Thyroid gland (tissue), 4 donors: ENCODE measurements at regions not wholly inside any gene's neighbourhood (a gene's known extent, or its start where the extent isn't known, plus 50 kb on each side); places are given as distances from the start of the nearest gene placed in this dataset.

Experiments used
- DNase-seq, 2 donors: peaks; one replicate each; pipeline ENCODE4 v3.0.0-alpha.2; 2019
- H3K27ac ChIP-seq, 3 donors: fragments of 200-600 bp; sonication (generic); 1 replicate in 2 of 3; 2 replicates in 1 of 3; pipeline ENCODE4 v1.5.1; 2016 to 2019; ENCODE audit warnings: mild to moderate bottlenecking in 1 of 3, moderate library complexity in 1 of 3
- H3K27me3 ChIP-seq: fragments of 200-600 bp; sonication (generic); one replicate; pipeline ENCODE4 v1.5.1; 2019
- H3K36me3 ChIP-seq, 2 donors: fragments of 200-600 bp; sonication (generic); one replicate each; pipeline ENCODE4 v1.5.1; 2016 to 2019
- H3K4me1 ChIP-seq, 2 donors: fragments of 200-600 bp; sonication (generic); one replicate each; pipeline ENCODE4 v1.5.1; 2017 to 2019
- H3K4me3 ChIP-seq, 3 donors: fragments of 200-600 bp; sonication (generic); replicated peaks in 1 of 3; 1 replicate in 2 of 3; 2 replicates in 1 of 3; pipeline ENCODE4 v1.5.1; 2016; ENCODE audit warnings: mild to moderate bottlenecking in 1 of 3
- H3K9me3 ChIP-seq: fragments of 200-600 bp; sonication (generic); one replicate; pipeline ENCODE4 v1.5.1; 2017
- CTCF ChIP-seq, 6 experiments: fragments of 200-600 bp in 3 of 6; fragments of 450-650 bp in 3 of 6; sonication (generic) in 3 of 6; IDR thresholded peaks; one replicate each; pipeline ENCODE4 v1.5.1; 2016 to 2019; ENCODE audit warnings: antibody characterized with exemption in 6 of 6, mild to moderate bottlenecking in 2 of 6, inconsistent platforms in 1 of 6, moderate library complexity in 1 of 6
- POLR2A ChIP-seq, 2 donors: fragments of 450-650 bp; IDR thresholded peaks; one replicate each; pipeline ENCODE4 v1.6.1; 2017; ENCODE audit warnings: antibody characterized with exemption in 2 of 2, mild to moderate bottlenecking in 2 of 2, moderate library complexity in 1 of 2
- whole genome bisulfite sequencing, 2 donors: methylation state at CpG; one replicate each; pipeline ENCODE4 v1.1.5; 2017; 5-methylcytosine and 5-hydroxymethylcytosine counted together
- intact Hi-C: fragments of 100-400 bp; cut with DNase I; formaldehyde crosslinking; loops from one replicate; pipeline ENCODE4 v1.15.1; 2023

- 90% methylated on average over 4 of the region's 4 CpGs for WGBS, 2 donors
- no peak for TF ChIP-seq POLR2A (IDR thresholded peaks at IDR 0.05)
- TF ChIP-seq CTCF (IDR thresholded peaks at IDR 0.05) = no peak
- intact Hi-C loops = no loop called here
- no peak for DNase-seq
- Histone ChIP-seq H3K36me3 (no peaks in the 10 kb centered on the region), H3K27ac (no peak overlapping the region), H3K4me1 (no peaks in the 10 kb centered on the region), H3K9me3 (no peaks in the 10 kb centered on the region), H3K4me3 (no peak overlapping the region), H3K27me3 (no peaks in the 10 kb centered on the region)
Observed at GRCh38 chr2:167875529-167875928, 371.9 kb downstream of the STK39 start.

- TF ChIP-seq POLR2A (IDR thresholded peaks at IDR 0.05) = no peak
- TF ChIP-seq CTCF (IDR thresholded peaks at IDR 0.05) = no peak
- Histone ChIP-seq H3K4me3 (no peak overlapping the region), H3K27me3 (no peaks in the 10 kb centered on the region), H3K4me1 (no peaks in the 10 kb centered on the region), H3K9me3 (no peaks in the 10 kb centered on the region), H3K27ac (no peak overlapping the region), H3K36me3 (no peaks in the 10 kb centered on the region)
- 93 to 97% methylated on average over 4 of the region's 4 CpGs for WGBS, 2 donors
- DNase-seq = no peak
- intact Hi-C loops = no loop called here
Observed at GRCh38 chr2:167874812-167875211, 372.6 kb downstream of the STK39 start.

- Histone ChIP-seq H3K4me3 (no peak overlapping the region), H3K9me3 (no peaks in the 10 kb centered on the region), H3K36me3 (no peaks in the 10 kb centered on the region), H3K4me1 (no peaks in the 10 kb centered on the region), H3K27me3 (no peaks in the 10 kb centered on the region), H3K27ac (no peak overlapping the region)
- no peak for DNase-seq
- TF ChIP-seq CTCF (IDR thresholded peaks at IDR 0.05) (no peak), POLR2A (IDR thresholded peaks at IDR 0.05) (no peak)
- 100% methylated on average over 2 of the region's 2 CpGs for WGBS, 2 donors
- intact Hi-C loops = no loop called here
Observed at GRCh38 chr2:167871286-167871685, 376.1 kb downstream of the STK39 start.

- WGBS, 2 donors = 75 to 81% methylated on average over 6 of the region's 6 CpGs
- Histone ChIP-seq H3K9me3 (no peaks in the 10 kb centered on the region), H3K27me3 (no peaks in the 10 kb centered on the region), H3K27ac (no peak overlapping the region), H3K4me1 (no peaks in the 10 kb centered on the region), H3K36me3 (no peaks in the 10 kb centered on the region), H3K4me3 (no peak overlapping the region)
- DNase-seq = no peak
- intact Hi-C loops = no loop called here
- no peak for TF ChIP-seq POLR2A (IDR thresholded peaks at IDR 0.05)
Observed at GRCh38 chr2:167869200-167869599, 378.2 kb downstream of the STK39 start.

GRCh38 chr2:167863377-167863776 is 384.0 kb downstream of the STK39 start:
- TF ChIP-seq POLR2A (IDR thresholded peaks at IDR 0.05) (no peak), CTCF (IDR thresholded peaks at IDR 0.05) (no peak)
- Histone ChIP-seq H3K4me1 (no peaks in the 10 kb centered on the region), H3K27me3 (no peaks in the 10 kb centered on the region), H3K36me3 (no peaks in the 10 kb centered on the region), H3K9me3 (no peaks in the 10 kb centered on the region), H3K27ac (no peak overlapping the region), H3K4me3 (no peak overlapping the region)
- DNase-seq = no peak
- WGBS, 2 donors = 95% methylated on average over 2 of the region's 2 CpGs
- intact Hi-C loops = no loop called here

- no peaks in the 10 kb centered on the region for H3K9me3 ChIP-seq
- no peak for DNase-seq
- H3K4me3 ChIP-seq = no peak overlapping the region
- TF ChIP-seq CTCF (IDR thresholded peaks at IDR 0.05) = no peak
- no peak for TF ChIP-seq POLR2A (IDR thresholded peaks at IDR 0.05)
- no peaks in the 10 kb centered on the region for H3K27me3 ChIP-seq
- H3K4me1 ChIP-seq = no peaks in the 10 kb centered on the region
- intact Hi-C loops = no loop called here
- no peaks in the 10 kb centered on the region for H3K36me3 ChIP-seq
- WGBS, 2 donors = 67 to 69% methylated on average over 3 of the region's 3 CpGs
- no peak overlapping the region for H3K27ac ChIP-seq
Observed at GRCh38 chr2:167862782-167863181, 384.6 kb downstream of the STK39 start.
